HepG2 (cell line): ENCODE measurements at regions not wholly inside any gene's neighbourhood (a gene's known extent, or its start where the extent isn't known, plus 50 kb on each side); places are given as distances from the start of the nearest gene placed in this dataset.

ENCODE experiments used
- ATAC-seq: fragments of 200-7000 bp; cut with Tn5 transposase; 3 replicates; pipeline ENCODE4 v1.9.1; 2020; ENCODE audit warnings: mild to moderate bottlenecking, moderate library complexity
- BruUV-seq: library from RNA; stranded (reverse); fragments of 400-500 nt; replicated peaks from 2 replicates; lab custom pipeline; 2021; lab: Mats Ljungman, UMichigan
- CTCF ChIA-PET: fragments of 300-600 bp; formaldehyde crosslinking; extraction: SDS; loops from one replicate; lab custom pipeline; 2021; ENCODE audit warnings: low total read pairs, inconsistent platforms, low intra/inter-chr PET ratio; lab: Yijun Ruan, JAX
- POLR2A ChIA-PET: fragments of 350-600 bp; sonication (Branson Sonifier 250); formaldehyde crosslinking; loops from one replicate; lab custom pipeline; 2020; ENCODE audit warnings: antibody characterized with exemption, inconsistent platforms; lab: Yijun Ruan, JAX
- DNase-seq: peaks from one replicate; pipeline ENCODE4 v3.0.0-alpha.2; 2015; ENCODE audit warnings: low spot score
- FAIRE-seq: peaks from 3 replicates; lab custom pipeline; 2011; peaks lifted over from hg19 to GRCh38; lab: Jason Lieb, UNC
- H2AFZ ChIP-seq: one replicate; pipeline ENCODE4 v1.6.1; 2011; ENCODE audit warnings: low read length, inconsistent platforms
- H3K27ac ChIP-seq: fragments of 300-600 bp; 3 replicates; pipeline ENCODE4 v1.8.0; 2011; ENCODE audit warnings: mixed run types, mild to moderate bottlenecking, mixed read lengths, low read length, inconsistent platforms; ENCODE audit not compliant: insufficient read depth; ENCODE audit errors: extremely low read length
- H3K27me3 ChIP-seq, 2 experiments: fragments of 200-600 bp in 1 of 2; 2 replicates in 1 of 2; 3 replicates in 1 of 2; pipeline versions ENCODE4 v1.6.0 to v1.8.0; 2011; ENCODE audit warnings: low read length in 2 of 2, mild to moderate bottlenecking in 2 of 2, moderate library complexity in 2 of 2, inconsistent platforms in 1 of 2; ENCODE audit not compliant: insufficient read depth in 2 of 2, control insufficient read depth in 1 of 2
- H3K36me3 ChIP-seq, 2 experiments: fragments of 200-600 bp in 1 of 2; replicated peaks in 1 of 2; 2 replicates in 1 of 2; 3 replicates in 1 of 2; pipeline versions ENCODE4 v1.5.1 to v1.8.0; 2011; ENCODE audit warnings: low read length in 2 of 2, inconsistent platforms in 1 of 2; ENCODE audit not compliant: insufficient read depth in 2 of 2, control insufficient read depth in 1 of 2
- H3K4me1 ChIP-seq: 2 replicates; pipeline ENCODE4 v1.5.1; 2012; ENCODE audit warnings: low read length, inconsistent platforms; ENCODE audit not compliant: insufficient read depth
- H3K4me2 ChIP-seq: 2 replicates; pipeline ENCODE4 v1.6.0; 2011; ENCODE audit warnings: low read depth, low read length, inconsistent platforms
- H3K4me3 ChIP-seq, 3 experiments: fragments of 200-600 bp in 1 of 3; sonication (generic), shearing (Covaris generic) in 1 of 3; replicated peaks in 1 of 3; 2 replicates each; pipeline ENCODE4 v1.5.1; 2011 to 2016; ENCODE audit warnings: low read length in 3 of 3, inconsistent platforms in 2 of 3, low read depth in 2 of 3, mild to moderate bottlenecking in 2 of 3, control low read depth in 1 of 3, mixed read lengths in 1 of 3; ENCODE audit not compliant: insufficient read depth in 1 of 3
- H3K79me2 ChIP-seq: one replicate; pipeline ENCODE4 v1.6.1; 2011; ENCODE audit warnings: low read length, inconsistent platforms; ENCODE audit not compliant: insufficient read depth
- H3K9ac ChIP-seq: 2 replicates; pipeline ENCODE4 v1.6.0; 2011; ENCODE audit warnings: mild to moderate bottlenecking, low read depth, low read length, inconsistent platforms; ENCODE audit not compliant: insufficient read depth
- H3K9me3 ChIP-seq: 2 replicates; pipeline ENCODE4 v1.5.1; 2012; ENCODE audit warnings: mild to moderate bottlenecking, low read length
- H4K20me1 ChIP-seq: 2 replicates; pipeline ENCODE4 v1.6.0; 2011; ENCODE audit warnings: inconsistent platforms, mild to moderate bottlenecking, low read length, moderate library complexity; ENCODE audit not compliant: insufficient read depth
- HHEX ChIP-seq: IDR thresholded peaks from 2 replicates; pipeline ENCODE4 v1.6.1; 2016; ENCODE audit warnings: control low read depth
- HNRNPL ChIP-seq: fragments of 200-400 bp; formaldehyde crosslinking; IDR thresholded peaks from 2 replicates; pipeline ENCODE4 v1.6.1; 2017; ENCODE audit warnings: mild to moderate bottlenecking, low read depth, low read length
- IRF2 ChIP-seq: IDR thresholded peaks from 2 replicates; pipeline ENCODE4 v1.6.1; 2018; ENCODE audit warnings: missing genetic modification reagents, missing compliant biosample characterization
- NBN ChIP-seq: fragments of 450-650 bp; conservative IDR thresholded peaks from 2 replicates; pipeline ENCODE4 v1.6.1; 2017
- PRMT3 ChIP-seq: sonication (generic); formaldehyde crosslinking; IDR thresholded peaks from 2 replicates; pipeline ENCODE4 v1.8.1; 2022; ENCODE audit warnings: low read depth, mild to moderate bottlenecking, moderate library complexity, missing genetic modification reagents, borderline replicate concordance
- SAFB2 ChIP-seq: sonication (generic); formaldehyde crosslinking; IDR thresholded peaks from 2 replicates; pipeline ENCODE4 v1.5.1; 2020; ENCODE audit warnings: missing genetic modification reagents, low read depth, mild to moderate bottlenecking, borderline replicate concordance
- SOX13 ChIP-seq, 3 experiments: fragments of 450-650 bp in 1 of 3; sonication (generic) in 1 of 3; formaldehyde crosslinking in 1 of 3; IDR thresholded peaks in 2 of 3; conservative IDR thresholded peaks in 1 of 3; 2 replicates each; pipeline versions ENCODE4 v1.5.0 to v1.6.1; 2016 to 2020; ENCODE audit warnings: antibody characterized with exemption in 1 of 3, mild to moderate bottlenecking in 1 of 3, missing compliant biosample characterization in 1 of 3, missing genetic modification reagents in 1 of 3, moderate library complexity in 1 of 3
- XRCC5 ChIP-seq: fragments of 200-400 bp; formaldehyde crosslinking; optimal IDR thresholded peaks from 2 replicates; pipeline ENCODE3; 2017; ENCODE audit warnings: mild to moderate bottlenecking, low read length
- ZFP1 ChIP-seq: IDR thresholded peaks from 2 replicates; pipeline ENCODE4 v1.6.1; 2016
- ZNF451 ChIP-seq: sonication (generic); formaldehyde crosslinking; IDR thresholded peaks from 2 replicates; pipeline ENCODE4 v1.5.0; 2020; ENCODE audit warnings: mild to moderate bottlenecking, missing genetic modification reagents
- ZNF747 ChIP-seq: sonication (generic); formaldehyde crosslinking; IDR thresholded peaks from 2 replicates; pipeline ENCODE4 v1.8.1; 2023; ENCODE audit warnings: missing genetic modification reagents, mild to moderate bottlenecking, borderline replicate concordance
- ZNF775 ChIP-seq: sonication (generic); formaldehyde crosslinking; IDR thresholded peaks from 2 replicates; pipeline ENCODE4 v1.4.0; 2020; ENCODE audit warnings: missing genetic modification reagents, mild to moderate bottlenecking, moderate library complexity, borderline replicate concordance
- WGBS: methylation state at CpG from one replicate; pipeline ENCODE4 v1.1.6; 2017; ENCODE audit warnings: low lambda C conversion rate; 5-methylcytosine and 5-hydroxymethylcytosine counted together
- in situ Hi-C: cut with HindIII; loops from 2 replicates; pipeline ENCODE4 v1.10.0; 2017; ENCODE audit warnings: low pct_unique_long_range_greater_than_20kb; ENCODE audit not compliant: extremely low pct_ligation_motif_present
- intact Hi-C: fragments of 100-400 bp; cut with micrococcal nuclease; formaldehyde crosslinking; loops from one replicate; pipeline ENCODE4 v1.10.0; 2022; ENCODE audit not compliant: unreplicated experiment
- TF ChIP-seq, protein P1 (sequence below): sonication (generic); formaldehyde crosslinking; IDR thresholded peaks from 2 replicates; pipeline ENCODE4 v1.9.0; 2021; ENCODE audit warnings: missing genetic modification reagents, borderline replicate concordance
- TF ChIP-seq, protein P2 (sequence below): sonication (generic); formaldehyde crosslinking; IDR thresholded peaks from 2 replicates; pipeline ENCODE4 v1.4.0; 2020; ENCODE audit warnings: mild to moderate bottlenecking, missing genetic modification reagents
- TF ChIP-seq, protein P3 (sequence below): IDR thresholded peaks from 2 replicates; pipeline ENCODE4 v1.6.1; 2012; ENCODE audit warnings: low read length, improper control_type of control experiment

DNA sequence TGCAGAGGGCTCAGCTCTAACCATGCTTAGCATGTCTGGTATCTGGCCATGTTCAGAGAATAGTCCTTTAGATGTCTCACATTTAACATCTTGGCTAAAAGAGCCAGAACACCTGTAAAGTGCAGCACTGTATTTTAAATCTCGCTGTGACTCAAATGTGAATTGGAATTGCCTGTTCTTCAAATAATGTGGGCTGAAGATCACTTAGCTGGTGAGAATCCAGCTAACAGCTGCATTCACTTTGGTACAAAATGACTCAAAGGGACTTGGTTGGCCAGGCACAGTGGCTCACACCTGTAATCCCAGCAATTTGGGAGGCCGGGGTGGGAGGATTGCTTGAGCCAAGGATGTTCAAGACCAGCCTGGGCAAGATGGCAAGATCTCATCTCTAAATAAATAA lies 63.5 kb upstream of the PLAC8 start:
- FAIRE-seq, result no peak
- Histone ChIP-seq H3K4me2 (no peak overlapping the region), H3K27me3 (no peaks in the 10 kb centered on the region), H3K36me3 (no peaks in the 10 kb centered on the region), H3K9ac (no peak overlapping the region), H3K9me3 (no peaks in the 10 kb centered on the region), H3K79me2 (no peaks in the 10 kb centered on the region), H3K27ac (no peak overlapping the region), H2AFZ (no peak overlapping the region), H3K4me1 (no peaks in the 10 kb centered on the region), H4K20me1 (no peaks in the 10 kb centered on the region), H3K4me3 (no peak overlapping the region)
- intact Hi-C loops, result no loop called here
- DNase-seq, result no peak
- no TSS peak for BruUV-seq
- 54% methylated on average over 2 of the region's 2 CpGs for WGBS
- ChIA-PET POLR2A (no interaction called here), CTCF (no interaction called here)
- in situ Hi-C loops, result no loop called here
- ATAC-seq, result no peak
- TF ChIP-seq HHEX (no peak), NBN (no peak), ZNF747 (CRISPR knock-in tag) (no peak), XRCC5 (no peak), IRF2 (CRISPR knock-in tag) (no peak), ZNF451 (CRISPR knock-in tag) (no peak), HNRNPL (no peak), ZNF775 (CRISPR knock-in tag) (no peak), SAFB2 (CRISPR knock-in tag) (no peak), ZFP1 (no peak), PRMT3 (CRISPR knock-in tag) (no peak), SOX13 (IDR thresholded peaks at IDR 0.05) (no peak), SOX13 (CRISPR knock-in tag; conservative IDR thresholded peaks at IDR 0.05 in 1 of 2, IDR thresholded peaks at IDR 0.05 in 1 of 2) (no peak)
- TF ChIP-seq, protein P1, sequence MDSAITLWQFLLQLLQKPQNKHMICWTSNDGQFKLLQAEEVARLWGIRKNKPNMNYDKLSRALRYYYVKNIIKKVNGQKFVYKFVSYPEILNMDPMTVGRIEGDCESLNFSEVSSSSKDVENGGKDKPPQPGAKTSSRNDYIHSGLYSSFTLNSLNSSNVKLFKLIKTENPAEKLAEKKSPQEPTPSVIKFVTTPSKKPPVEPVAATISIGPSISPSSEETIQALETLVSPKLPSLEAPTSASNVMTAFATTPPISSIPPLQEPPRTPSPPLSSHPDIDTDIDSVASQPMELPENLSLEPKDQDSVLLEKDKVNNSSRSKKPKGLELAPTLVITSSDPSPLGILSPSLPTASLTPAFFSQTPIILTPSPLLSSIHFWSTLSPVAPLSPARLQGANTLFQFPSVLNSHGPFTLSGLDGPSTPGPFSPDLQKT (CRISPR knock-in tag), result no peak
- TF ChIP-seq, protein P2, sequence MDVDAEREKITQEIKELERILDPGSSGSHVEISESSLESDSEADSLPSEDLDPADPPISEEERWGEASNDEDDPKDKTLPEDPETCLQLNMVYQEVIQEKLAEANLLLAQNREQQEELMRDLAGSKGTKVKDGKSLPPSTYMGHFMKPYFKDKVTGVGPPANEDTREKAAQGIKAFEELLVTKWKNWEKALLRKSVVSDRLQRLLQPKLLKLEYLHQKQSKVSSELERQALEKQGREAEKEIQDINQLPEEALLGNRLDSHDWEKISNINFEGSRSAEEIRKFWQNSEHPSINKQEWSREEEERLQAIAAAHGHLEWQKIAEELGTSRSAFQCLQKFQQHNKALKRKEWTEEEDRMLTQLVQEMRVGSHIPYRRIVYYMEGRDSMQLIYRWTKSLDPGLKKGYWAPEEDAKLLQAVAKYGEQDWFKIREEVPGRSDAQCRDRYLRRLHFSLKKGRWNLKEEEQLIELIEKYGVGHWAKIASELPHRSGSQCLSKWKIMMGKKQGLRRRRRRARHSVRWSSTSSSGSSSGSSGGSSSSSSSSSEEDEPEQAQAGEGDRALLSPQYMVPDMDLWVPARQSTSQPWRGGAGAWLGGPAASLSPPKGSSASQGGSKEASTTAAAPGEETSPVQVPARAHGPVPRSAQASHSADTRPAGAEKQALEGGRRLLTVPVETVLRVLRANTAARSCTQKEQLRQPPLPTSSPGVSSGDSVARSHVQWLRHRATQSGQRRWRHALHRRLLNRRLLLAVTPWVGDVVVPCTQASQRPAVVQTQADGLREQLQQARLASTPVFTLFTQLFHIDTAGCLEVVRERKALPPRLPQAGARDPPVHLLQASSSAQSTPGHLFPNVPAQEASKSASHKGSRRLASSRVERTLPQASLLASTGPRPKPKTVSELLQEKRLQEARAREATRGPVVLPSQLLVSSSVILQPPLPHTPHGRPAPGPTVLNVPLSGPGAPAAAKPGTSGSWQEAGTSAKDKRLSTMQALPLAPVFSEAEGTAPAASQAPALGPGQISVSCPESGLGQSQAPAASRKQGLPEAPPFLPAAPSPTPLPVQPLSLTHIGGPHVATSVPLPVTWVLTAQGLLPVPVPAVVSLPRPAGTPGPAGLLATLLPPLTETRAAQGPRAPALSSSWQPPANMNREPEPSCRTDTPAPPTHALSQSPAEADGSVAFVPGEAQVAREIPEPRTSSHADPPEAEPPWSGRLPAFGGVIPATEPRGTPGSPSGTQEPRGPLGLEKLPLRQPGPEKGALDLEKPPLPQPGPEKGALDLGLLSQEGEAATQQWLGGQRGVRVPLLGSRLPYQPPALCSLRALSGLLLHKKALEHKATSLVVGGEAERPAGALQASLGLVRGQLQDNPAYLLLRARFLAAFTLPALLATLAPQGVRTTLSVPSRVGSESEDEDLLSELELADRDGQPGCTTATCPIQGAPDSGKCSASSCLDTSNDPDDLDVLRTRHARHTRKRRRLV, result no peak
- TF ChIP-seq, protein P3, sequence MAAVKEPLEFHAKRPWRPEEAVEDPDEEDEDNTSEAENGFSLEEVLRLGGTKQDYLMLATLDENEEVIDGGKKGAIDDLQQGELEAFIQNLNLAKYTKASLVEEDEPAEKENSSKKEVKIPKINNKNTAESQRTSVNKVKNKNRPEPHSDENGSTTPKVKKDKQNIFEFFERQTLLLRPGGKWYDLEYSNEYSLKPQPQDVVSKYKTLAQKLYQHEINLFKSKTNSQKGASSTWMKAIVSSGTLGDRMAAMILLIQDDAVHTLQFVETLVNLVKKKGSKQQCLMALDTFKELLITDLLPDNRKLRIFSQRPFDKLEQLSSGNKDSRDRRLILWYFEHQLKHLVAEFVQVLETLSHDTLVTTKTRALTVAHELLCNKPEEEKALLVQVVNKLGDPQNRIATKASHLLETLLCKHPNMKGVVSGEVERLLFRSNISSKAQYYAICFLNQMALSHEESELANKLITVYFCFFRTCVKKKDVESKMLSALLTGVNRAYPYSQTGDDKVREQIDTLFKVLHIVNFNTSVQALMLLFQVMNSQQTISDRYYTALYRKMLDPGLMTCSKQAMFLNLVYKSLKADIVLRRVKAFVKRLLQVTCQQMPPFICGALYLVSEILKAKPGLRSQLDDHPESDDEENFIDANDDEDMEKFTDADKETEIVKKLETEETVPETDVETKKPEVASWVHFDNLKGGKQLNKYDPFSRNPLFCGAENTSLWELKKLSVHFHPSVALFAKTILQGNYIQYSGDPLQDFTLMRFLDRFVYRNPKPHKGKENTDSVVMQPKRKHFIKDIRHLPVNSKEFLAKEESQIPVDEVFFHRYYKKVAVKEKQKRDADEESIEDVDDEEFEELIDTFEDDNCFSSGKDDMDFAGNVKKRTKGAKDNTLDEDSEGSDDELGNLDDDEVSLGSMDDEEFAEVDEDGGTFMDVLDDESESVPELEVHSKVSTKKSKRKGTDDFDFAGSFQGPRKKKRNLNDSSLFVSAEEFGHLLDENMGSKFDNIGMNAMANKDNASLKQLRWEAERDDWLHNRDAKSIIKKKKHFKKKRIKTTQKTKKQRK, result no peak
